ACC112 (cell line): ENCODE measurements at regions not wholly inside any gene's neighbourhood (a gene's known extent, or its start where the extent isn't known, plus 50 kb on each side); places are given as distances from the start of the nearest gene placed in this dataset.

Experiments
- H2AFZ ChIP-seq: fragments of 200-600 bp; sonication (generic); one replicate; pipeline ENCODE4 v1.6.0; 2017; ENCODE audit warnings: antibody characterized with exemption, low read length; ENCODE audit not compliant: unreplicated experiment
- H3K27ac ChIP-seq: fragments of 200-600 bp; sonication (generic); 2 replicates; pipeline ENCODE4 v1.5.1; 2014; ENCODE audit warnings: low read depth, mild to moderate bottlenecking, antibody characterized with exemption, low read length, moderate library complexity
- H3K27me3 ChIP-seq: fragments of 200-600 bp; sonication (generic); 2 replicates; pipeline ENCODE4 v1.6.1; 2014; ENCODE audit warnings: mild to moderate bottlenecking, antibody characterized with exemption, low read length, moderate library complexity, mixed read lengths; ENCODE audit not compliant: insufficient read depth
- H3K36me3 ChIP-seq: fragments of 200-600 bp; sonication (generic); 2 replicates; pipeline ENCODE4 v1.6.1; 2016; ENCODE audit warnings: mild to moderate bottlenecking, antibody characterized with exemption, low read length, moderate library complexity, mixed read lengths; ENCODE audit not compliant: insufficient read depth
- H3K4me1 ChIP-seq: fragments of 200-600 bp; sonication (generic); one replicate; pipeline ENCODE4 v1.6.1; 2016; ENCODE audit warnings: low read length, mixed read lengths; ENCODE audit not compliant: insufficient read depth, unreplicated experiment, control insufficient read depth
- H3K4me3 ChIP-seq: fragments of 200-600 bp; sonication (generic); 2 replicates; pipeline ENCODE4 v1.5.1; 2014; ENCODE audit warnings: mild to moderate bottlenecking, low read depth, low read length
- H3K79me2 ChIP-seq: fragments of 200-600 bp; sonication (generic); one replicate; pipeline ENCODE4 v1.6.0; 2016; ENCODE audit warnings: low read length; ENCODE audit not compliant: control insufficient read depth, unreplicated experiment, insufficient read depth

GRCh38 chr1:81600363-81600762 is 200.4 kb upstream of the ADGRL2 start:
- no peak overlapping the region for H3K27ac ChIP-seq
- H3K36me3 ChIP-seq: no peaks in the 10 kb centered on the region
- H3K4me1 ChIP-seq: no peaks in the 10 kb centered on the region
- no peak overlapping the region for H2AFZ ChIP-seq
- no peaks in the 10 kb centered on the region for H3K27me3 ChIP-seq
- H3K79me2 ChIP-seq: no peaks in the 10 kb centered on the region
- H3K4me3 ChIP-seq: no peak overlapping the region

- H2AFZ ChIP-seq: no peak overlapping the region
- H3K36me3 ChIP-seq: no peaks in the 10 kb centered on the region
- no peaks in the 10 kb centered on the region for H3K27me3 ChIP-seq
- no peaks in the 10 kb centered on the region for H3K4me1 ChIP-seq
- no peaks in the 10 kb centered on the region for H3K79me2 ChIP-seq
- no peak overlapping the region for H3K27ac ChIP-seq
- H3K4me3 ChIP-seq: no peak overlapping the region
These were observed 202.1 kb upstream of the ADGRL2 start for GRCh38 chr1:81598623-81599022.

GRCh38 chr1:81597720-81598426 is 202.9 kb upstream of the ADGRL2 start:
- no peak overlapping the region for H3K27ac ChIP-seq
- no peak overlapping the region for H2AFZ ChIP-seq
- no peaks in the 10 kb centered on the region for H3K27me3 ChIP-seq
- no peaks in the 10 kb centered on the region for H3K36me3 ChIP-seq
- H3K79me2 ChIP-seq: no peaks in the 10 kb centered on the region
- H3K4me1 ChIP-seq: no peaks in the 10 kb centered on the region
- no peak overlapping the region for H3K4me3 ChIP-seq

- Histone ChIP-seq H3K4me3 (no peak overlapping the region), H3K36me3 (no peaks in the 10 kb centered on the region), H2AFZ (no peak overlapping the region), H3K4me1 (no peaks in the 10 kb centered on the region), H3K27ac (no peak overlapping the region), H3K27me3 (no peaks in the 10 kb centered on the region), H3K79me2 (no peaks in the 10 kb centered on the region)
These were observed 204.4 kb upstream of the ADGRL2 start for GRCh38 chr1:81596341-81596740.

GRCh38 chr1:81594206-81594605 is 206.5 kb upstream of the ADGRL2 start:
- no peaks in the 10 kb centered on the region for H3K27me3 ChIP-seq
- H3K79me2 ChIP-seq: no peaks in the 10 kb centered on the region
- no peaks in the 10 kb centered on the region for H3K36me3 ChIP-seq
- H3K4me1 ChIP-seq: no peaks in the 10 kb centered on the region
- no peak overlapping the region for H3K4me3 ChIP-seq
- no peak overlapping the region for H2AFZ ChIP-seq
- no peak overlapping the region for H3K27ac ChIP-seq

GRCh38 chr1:81592233-81592632 is 208.5 kb upstream of the ADGRL2 start:
- Histone ChIP-seq H3K4me1 (no peaks in the 10 kb centered on the region), H3K79me2 (no peaks in the 10 kb centered on the region), H3K27me3 (no peaks in the 10 kb centered on the region), H3K4me3 (no peak overlapping the region), H2AFZ (no peak overlapping the region), H3K27ac (no peak overlapping the region), H3K36me3 (no peaks in the 10 kb centered on the region)

- Histone ChIP-seq H3K4me3 (no peak overlapping the region), H2AFZ (no peak overlapping the region), H3K4me1 (no peaks in the 10 kb centered on the region), H3K27ac (no peak overlapping the region), H3K79me2 (no peaks in the 10 kb centered on the region), H3K27me3 (no peaks in the 10 kb centered on the region), H3K36me3 (no peaks in the 10 kb centered on the region)
These were observed 210.6 kb upstream of the ADGRL2 start for GRCh38 chr1:81590171-81590570.

GRCh38 chr1:81588149-81588548 is 212.6 kb upstream of the ADGRL2 start:
- Histone ChIP-seq H3K36me3 (no peaks in the 10 kb centered on the region), H3K27ac (no peak overlapping the region), H3K4me1 (no peaks in the 10 kb centered on the region), H3K27me3 (no peaks in the 10 kb centered on the region), H2AFZ (no peak overlapping the region), H3K4me3 (no peak overlapping the region), H3K79me2 (no peaks in the 10 kb centered on the region)

GRCh38 chr1:81587426-81587825 is 213.3 kb upstream of the ADGRL2 start:
- H2AFZ ChIP-seq: no peak overlapping the region
- no peaks in the 10 kb centered on the region for H3K36me3 ChIP-seq
- H3K27me3 ChIP-seq: no peaks in the 10 kb centered on the region
- no peaks in the 10 kb centered on the region for H3K4me1 ChIP-seq
- H3K79me2 ChIP-seq: no peaks in the 10 kb centered on the region
- no peak overlapping the region for H3K27ac ChIP-seq
- H3K4me3 ChIP-seq: no peak overlapping the region

GRCh38 chr1:81585371-81585770 is 215.4 kb upstream of the ADGRL2 start:
- no peaks in the 10 kb centered on the region for H3K4me1 ChIP-seq
- no peak overlapping the region for H2AFZ ChIP-seq
- no peak overlapping the region for H3K27ac ChIP-seq
- no peaks in the 10 kb centered on the region for H3K79me2 ChIP-seq
- no peaks in the 10 kb centered on the region for H3K36me3 ChIP-seq
- H3K4me3 ChIP-seq: no peak overlapping the region
- H3K27me3 ChIP-seq: no peaks in the 10 kb centered on the region

- no peaks in the 10 kb centered on the region for H3K27me3 ChIP-seq
- H2AFZ ChIP-seq: no peak overlapping the region
These were observed 216.3 kb upstream of the ADGRL2 start for GRCh38 chr1:81584398-81584797.

More at GRCh38 chr1:81584398-81584797, 216.3 kb upstream of the ADGRL2 start:
- H3K4me1 ChIP-seq: no peaks in the 10 kb centered on the region
- H3K36me3 ChIP-seq: no peaks in the 10 kb centered on the region
- H3K79me2 ChIP-seq: no peaks in the 10 kb centered on the region
- no peak overlapping the region for H3K4me3 ChIP-seq
- no peak overlapping the region for H3K27ac ChIP-seq
